Jurkat, Clone E6-1 (cell line): ENCODE measurements at regions not wholly inside any gene's neighbourhood (a gene's known extent, or its start where the extent isn't known, plus 50 kb on each side); places are given as distances from the start of the nearest gene placed in this dataset.
"Not testable (repeated sequence)": the region's sequence is repeated elsewhere in the genome, so short reads cannot be mapped to it uniquely, and the experiment has no call there.

ENCODE experiments used
- DNase-seq: peaks from one replicate; pipeline ENCODE4 v3.0.0-alpha.2; 2011; ENCODE audit warnings: low read depth, low spot score
- H3K4me3 ChIP-seq: 2 replicates; pipeline ENCODE4 v1.5.1; 2011; ENCODE audit warnings: mild to moderate bottlenecking, low read length, control low read depth, moderate library complexity

DNA sequence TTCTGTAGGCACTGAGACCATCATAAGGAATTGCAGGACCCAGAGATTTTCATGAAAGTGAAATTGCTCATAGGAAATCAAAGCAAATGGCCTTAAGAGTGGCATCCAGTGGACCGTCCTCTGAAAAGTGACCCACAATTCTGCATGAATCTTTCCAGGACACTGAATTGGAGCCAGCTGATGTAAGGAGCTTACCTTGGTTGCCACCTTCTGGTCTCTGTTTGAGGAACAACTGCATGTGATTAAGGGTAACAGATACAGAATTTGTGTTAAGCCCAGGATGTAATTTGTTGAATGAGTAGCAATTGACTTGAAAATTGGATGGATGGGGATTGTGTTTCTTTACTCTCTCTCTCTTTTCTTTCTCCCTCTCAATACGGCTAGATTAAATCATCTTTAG is 49.9 kb upstream of the GAS1 start:
- no peak for DNase-seq
- no peak overlapping the region for H3K4me3 ChIP-seq

DNA sequence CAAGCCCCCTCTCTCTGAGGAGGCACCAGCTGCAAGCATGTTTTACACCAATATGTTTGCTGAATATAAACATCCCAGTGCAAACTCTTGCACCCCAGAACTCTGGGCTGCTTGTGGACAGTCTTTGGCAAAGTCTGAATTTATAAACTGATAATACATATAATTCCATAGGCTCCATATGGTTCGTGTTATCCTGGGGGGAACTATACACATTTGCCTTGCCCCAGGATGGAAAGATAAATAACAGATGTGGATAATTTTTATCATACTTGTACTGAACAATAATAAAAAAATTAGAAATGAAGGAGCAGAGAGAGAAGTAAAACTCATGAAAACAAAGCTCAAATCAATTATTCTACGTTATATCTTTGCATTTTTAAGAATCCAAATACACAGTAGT is 50.6 kb upstream of the GAS1 start:
- H3K4me3 ChIP-seq, result no peak overlapping the region
- no peak for DNase-seq

- no peak overlapping the region for H3K4me3 ChIP-seq
- no peak for DNase-seq
Measured at GRCh38 chr9:87002517-87002916, 55.2 kb upstream of the GAS1 start.

DNA sequence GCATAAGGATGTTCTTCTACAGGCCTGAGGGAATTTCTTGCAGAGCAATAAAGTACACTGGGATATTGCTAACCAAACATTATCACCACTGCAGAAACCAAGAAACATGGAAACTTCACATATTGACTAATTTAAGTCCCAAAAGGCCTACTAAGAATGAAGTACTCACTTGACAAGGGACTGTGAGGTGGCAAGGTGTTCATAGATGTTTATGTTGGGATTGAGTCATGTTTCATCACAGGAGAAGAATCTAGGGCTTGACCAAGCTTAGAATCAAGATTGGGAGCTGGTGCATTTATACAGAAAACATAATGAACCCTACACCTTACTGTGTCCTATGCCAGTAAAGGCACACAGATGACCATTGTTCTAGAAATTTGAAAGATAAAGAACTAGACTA is 56.7 kb upstream of the GAS1 start:
- DNase-seq, result no peak
- H3K4me3 ChIP-seq, result no peak overlapping the region

DNA sequence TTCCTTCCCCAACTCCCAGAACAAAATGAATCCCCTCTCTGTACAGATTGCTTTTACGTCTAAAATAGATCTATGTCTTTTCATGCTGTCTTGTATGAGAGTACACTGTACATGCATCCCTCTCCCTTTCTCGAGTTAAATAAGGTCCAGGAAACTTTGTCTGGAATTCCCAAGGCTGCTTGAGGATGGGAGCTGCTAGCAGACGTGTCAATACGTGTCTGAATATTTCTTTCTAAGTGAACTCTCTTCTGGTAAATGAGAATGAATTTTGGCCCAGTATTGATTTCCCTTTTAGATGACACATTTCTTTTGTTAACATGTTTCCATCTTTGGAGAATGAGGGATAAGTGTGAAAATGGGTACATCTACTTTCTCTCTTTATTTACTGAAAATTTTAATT is 59.6 kb upstream of the GAS1 start:
- no peak for DNase-seq
- no peak overlapping the region for H3K4me3 ChIP-seq

DNA sequence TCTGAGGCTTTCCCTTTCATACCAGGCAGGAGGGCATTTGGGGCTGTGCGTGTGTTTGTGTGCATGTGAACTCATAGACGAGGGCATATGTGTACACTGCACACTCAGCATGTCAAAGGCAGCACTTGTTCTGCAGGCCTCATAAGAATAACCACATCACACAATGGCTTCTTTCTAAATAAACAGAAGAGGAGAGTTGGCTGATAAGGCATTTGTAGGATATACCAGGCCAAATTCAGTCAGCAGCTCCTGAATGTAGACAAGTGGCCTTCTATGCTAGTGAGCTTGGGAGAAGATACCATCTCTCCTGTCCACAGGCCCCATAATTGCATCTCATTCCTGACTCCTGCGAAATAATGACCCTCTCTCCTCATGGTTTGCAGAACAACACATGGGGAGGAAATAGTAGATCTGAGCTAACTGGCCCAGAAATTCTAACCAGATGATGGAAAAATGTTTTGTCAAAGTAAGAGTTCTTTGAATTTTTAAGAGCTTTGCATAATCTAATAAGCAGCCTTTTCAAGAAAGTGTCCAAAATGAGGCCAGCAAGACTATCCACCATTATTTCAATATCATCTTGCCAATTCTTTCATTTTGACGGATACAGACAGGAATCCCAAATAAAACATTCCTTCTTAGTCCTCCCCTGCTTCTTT is 60.5 kb upstream of the GAS1 start:
- no peak for DNase-seq
- no peak overlapping the region for H3K4me3 ChIP-seq

DNA sequence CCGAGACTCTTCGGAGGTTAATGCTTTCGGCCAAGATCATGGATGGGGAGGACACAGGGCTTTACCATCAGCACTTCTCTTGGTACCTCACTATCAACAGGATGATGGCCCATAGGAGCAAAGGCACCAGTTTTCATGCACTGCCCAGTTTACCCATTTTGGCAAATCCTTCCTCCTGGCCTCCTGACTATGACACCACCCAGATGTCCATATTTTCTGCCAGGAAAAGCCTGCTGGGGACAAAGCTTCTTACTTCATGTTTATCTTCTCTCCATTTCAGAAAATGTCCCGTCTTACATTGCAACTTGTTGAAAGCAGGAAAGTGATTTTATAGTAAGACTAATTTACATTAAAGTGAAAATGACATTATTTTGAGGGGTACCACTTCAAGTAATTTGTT is 61.4 kb upstream of the GAS1 start:
- no peak for DNase-seq
- H3K4me3 ChIP-seq, result no peak overlapping the region

DNA sequence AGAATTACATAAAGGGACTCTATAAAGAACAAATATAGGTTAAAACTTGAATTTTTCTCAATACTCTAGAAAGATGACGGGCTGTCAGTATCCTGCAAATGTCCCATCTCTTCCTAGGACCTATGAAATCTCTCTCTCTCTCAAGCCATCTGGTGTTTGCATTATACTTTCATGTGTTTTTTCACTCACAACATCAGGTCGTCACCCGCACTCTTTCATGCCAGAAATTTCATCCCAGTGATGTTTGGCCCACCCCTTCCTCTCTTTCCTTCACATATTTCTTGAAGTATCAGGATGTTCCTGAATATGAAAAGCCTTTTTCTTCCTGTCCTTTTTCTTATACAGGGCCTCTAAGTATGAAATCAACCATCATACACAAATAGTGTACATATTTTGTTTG is 63.3 kb upstream of the GAS1 start:
- no peak for DNase-seq
- H3K4me3 ChIP-seq, result no peak overlapping the region

DNA sequence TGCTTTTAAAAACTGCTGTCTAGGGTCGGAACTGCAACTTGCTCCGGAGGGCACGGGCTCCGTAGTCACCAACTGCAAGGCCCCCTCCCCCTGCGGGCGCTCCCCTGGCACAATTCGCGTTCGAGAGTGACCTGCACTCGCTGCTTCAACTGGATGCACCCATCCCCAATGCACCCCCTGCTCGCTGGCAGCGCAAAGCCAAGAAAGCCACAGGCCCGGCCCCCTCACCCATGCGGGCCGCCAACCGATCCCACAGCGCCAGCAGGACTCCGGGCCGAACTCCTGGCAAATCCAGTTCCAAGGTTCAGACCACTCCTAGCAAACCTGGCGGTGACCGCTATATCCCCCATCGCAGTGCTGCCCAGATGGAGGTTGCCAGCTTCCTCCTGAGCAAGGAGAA is 64.2 kb upstream of the GAS1 start:
- no peak overlapping the region for H3K4me3 ChIP-seq
- DNase-seq, result no peak

GRCh38 chr9:87013490-87013889 is 66.2 kb upstream of the GAS1 start:
- no peak overlapping the region for H3K4me3 ChIP-seq
- DNase-seq, result no peak

DNA sequence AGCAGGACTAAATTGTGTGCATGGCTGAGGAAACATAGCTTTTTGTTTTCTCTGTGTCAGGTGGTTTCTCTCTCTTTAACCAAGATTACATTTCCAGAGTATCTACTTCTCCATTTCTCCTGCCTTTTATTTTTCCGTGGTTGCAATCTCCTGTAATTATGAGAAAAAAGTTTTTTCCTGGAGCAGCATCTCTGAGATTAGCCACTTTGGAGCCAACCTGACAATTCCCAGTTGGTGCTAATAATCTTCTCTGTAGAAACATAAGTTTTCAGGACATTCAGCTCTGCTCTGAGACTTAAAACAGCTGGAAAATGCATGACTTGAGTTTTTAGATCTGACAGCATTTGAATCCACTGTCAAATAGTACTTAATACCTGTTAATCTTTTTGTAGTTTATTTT is 67.1 kb upstream of the GAS1 start:
- no peak overlapping the region for H3K4me3 ChIP-seq
- no peak for DNase-seq

DNA sequence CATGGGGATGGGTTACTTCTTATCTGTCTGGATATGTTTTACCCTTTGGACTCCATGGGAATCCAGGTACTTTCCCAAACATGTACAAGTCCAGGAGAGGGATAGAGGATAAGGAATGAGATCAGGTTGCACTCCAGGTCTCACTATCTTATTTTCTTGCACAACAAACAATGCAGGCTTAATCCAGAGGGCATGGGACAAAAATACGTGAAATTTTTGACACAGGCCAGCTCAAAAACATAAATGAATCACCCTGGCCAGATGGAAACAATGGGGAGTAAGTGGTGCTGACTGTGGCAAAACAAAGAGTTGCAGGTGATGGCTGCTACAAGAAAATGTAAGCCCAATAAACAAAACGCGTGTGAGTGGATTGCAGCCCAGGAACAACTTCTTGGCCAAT is 69.4 kb upstream of the GAS1 start:
- no peak for DNase-seq
- H3K4me3 ChIP-seq, result no peak overlapping the region

- DNase-seq, result no peak
- H3K4me3 ChIP-seq, result no peak overlapping the region
Measured at GRCh38 chr9:87020169-87020950, 73.1 kb upstream of the GAS1 start.

DNA sequence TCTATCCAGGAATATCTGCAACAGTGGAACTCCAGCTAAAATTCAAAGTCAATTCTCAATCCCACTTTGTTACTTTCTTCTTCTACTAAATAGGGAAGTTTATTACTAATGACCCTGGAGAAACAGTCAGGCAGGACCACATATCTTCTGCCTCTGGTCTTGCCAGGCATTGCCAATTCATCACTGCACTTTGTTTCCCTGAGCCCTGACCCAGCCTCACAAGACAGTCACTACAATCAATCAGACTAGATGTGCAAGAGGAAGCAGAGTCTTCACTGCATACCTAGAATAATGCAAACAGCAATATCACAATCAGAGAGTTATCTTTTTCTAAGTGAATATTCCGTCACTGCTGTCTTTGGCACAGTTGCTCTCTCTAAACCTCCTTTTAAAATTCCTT is 74.9 kb upstream of the GAS1 start:
- no peak for DNase-seq
- H3K4me3 ChIP-seq, result no peak overlapping the region

GRCh38 chr9:87026204-87026603 is 78.9 kb upstream of the GAS1 start:
- H3K4me3 ChIP-seq, result no peak overlapping the region
- no peak for DNase-seq

- not testable (repeated sequence) for H3K4me3 ChIP-seq, DNase-seq
Measured at GRCh38 chr9:87028836-87029235, 81.5 kb upstream of the GAS1 start.

DNA sequence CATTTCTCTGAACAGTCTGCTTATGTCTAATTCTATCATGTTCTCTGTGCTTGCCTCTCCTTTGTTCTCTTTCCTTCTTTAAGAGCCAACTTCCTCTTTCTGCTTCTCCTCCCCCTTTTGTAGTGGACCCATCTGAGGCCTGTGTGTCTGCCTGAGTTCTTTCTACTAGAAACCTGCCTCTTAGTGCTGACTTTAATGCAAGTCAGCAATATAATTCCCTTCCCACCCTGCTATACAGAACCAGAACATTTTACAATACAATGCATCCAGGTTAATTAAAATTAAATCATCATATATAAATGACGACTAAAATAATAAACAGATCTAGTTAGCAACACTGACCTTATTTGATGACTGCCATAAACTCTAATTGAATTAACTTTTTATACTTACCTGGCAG is 82.6 kb upstream of the GAS1 start:
- no peak overlapping the region for H3K4me3 ChIP-seq
- DNase-seq, result no peak

DNA sequence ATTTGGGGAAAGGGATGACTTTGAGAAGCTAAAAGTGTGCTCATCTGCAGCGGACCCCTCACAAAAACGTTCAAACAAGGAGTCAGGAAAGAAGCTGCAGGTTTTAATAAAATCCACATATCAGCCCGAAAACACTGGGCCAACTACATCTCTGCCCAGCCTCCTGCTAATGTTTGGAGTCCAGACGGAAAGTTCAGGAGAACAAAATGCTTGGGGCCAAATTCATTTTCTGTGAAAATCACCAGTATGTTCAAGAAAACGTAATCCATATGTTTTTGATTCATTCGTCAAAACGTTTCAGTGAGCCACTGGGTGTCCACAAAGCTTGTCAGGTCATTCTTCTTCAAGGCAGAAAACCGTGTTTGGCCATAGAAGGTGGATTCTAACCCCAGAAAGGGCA is 87.5 kb upstream of the GAS1 start:
- no peak for DNase-seq
- H3K4me3 ChIP-seq, result no peak overlapping the region

DNA sequence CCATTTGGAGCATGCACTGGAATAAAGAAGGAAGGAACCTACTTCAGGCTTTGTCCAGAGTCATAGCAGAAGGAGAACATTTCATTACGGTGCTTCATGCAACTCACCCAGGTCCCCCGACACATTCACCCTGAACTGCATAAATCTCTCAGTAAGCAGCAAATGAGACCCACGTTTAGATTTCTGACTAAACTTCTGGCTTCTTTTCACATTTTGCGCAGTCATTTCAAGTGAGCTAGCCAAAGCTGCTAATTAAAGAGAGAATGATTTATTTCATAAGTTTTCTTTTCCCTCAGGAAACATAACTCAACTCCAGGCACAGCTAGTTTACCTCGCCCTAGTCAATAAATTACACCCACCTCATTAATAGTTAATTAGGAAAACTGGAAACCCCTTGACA is 88.6 kb upstream of the GAS1 start:
- no peak for DNase-seq
- no peak overlapping the region for H3K4me3 ChIP-seq

GRCh38 chr9:87036506-87036905 is 89.2 kb upstream of the GAS1 start:
- no peak overlapping the region for H3K4me3 ChIP-seq
- no peak for DNase-seq

DNA sequence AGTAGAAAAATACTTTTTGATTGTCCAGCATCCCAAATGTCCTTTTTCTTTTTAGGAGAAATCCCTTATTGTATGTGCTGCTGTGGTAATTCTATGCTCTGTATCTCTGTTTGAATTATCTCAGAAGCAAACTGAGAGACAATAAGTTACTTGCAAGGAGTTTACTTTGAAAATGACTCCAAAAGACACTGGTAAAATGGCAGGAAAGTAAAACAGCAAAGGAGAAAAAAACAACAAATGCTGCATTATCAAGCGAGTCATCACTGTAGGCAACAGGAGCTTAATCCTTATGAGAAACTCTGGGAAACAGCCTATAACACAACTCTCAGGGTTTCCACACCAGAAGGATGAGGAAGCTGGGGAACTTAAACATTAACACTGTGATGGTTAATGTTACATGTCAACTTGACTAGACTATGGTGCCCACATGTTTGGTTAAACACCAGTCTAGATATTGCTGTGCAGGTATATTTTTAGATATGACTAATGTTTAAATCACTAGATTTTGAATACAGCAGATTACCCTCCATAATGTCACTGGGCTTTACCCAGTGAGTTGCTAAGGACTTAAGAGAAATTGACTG is 92.6 kb upstream of the GAS1 start:
- H3K4me3 ChIP-seq, result no peak overlapping the region
- no peak for DNase-seq
